Mesendoderm (in vitro differentiated cells): ENCODE measurements at regions not wholly inside any gene's neighbourhood (a gene's known extent, or its start where the extent isn't known, plus 50 kb on each side); places are given as distances from the start of the nearest gene placed in this dataset.
"Not testable (repeated sequence)": the region's sequence is repeated elsewhere in the genome, so short reads cannot be mapped to it uniquely, and the experiment has no call there.

Experiments
- DNase-seq: peaks from one replicate; pipeline ENCODE4 v3.0.0; 2013
- H2AK5ac ChIP-seq: 2 replicates; pipeline ENCODE4 v1.6.1; 2013; ENCODE audit warnings: low read length, inconsistent platforms
- H2BK120ac ChIP-seq: 2 replicates; pipeline ENCODE4 v1.6.1; 2013; ENCODE audit warnings: low read depth, mild to moderate bottlenecking, low read length, moderate library complexity, mixed read lengths
- H2BK15ac ChIP-seq: replicated peaks from 2 replicates; pipeline ENCODE4 v1.6.1; 2013; ENCODE audit warnings: low read depth, mild to moderate bottlenecking, moderate library complexity
- H2BK5ac ChIP-seq: 2 replicates; pipeline ENCODE4 v1.6.1; 2013; ENCODE audit warnings: low read length, inconsistent platforms
- H3K18ac ChIP-seq: 2 replicates; pipeline ENCODE4 v1.6.1; 2013; ENCODE audit warnings: mild to moderate bottlenecking, low read length, mixed read lengths
- H3K23ac ChIP-seq: one replicate; pipeline ENCODE4 v1.6.1; 2013; ENCODE audit warnings: low read length
- H3K27ac ChIP-seq: 2 replicates; pipeline ENCODE4 v1.5.1; 2013; ENCODE audit warnings: low read depth, mild to moderate bottlenecking, inconsistent platforms, low read length, moderate library complexity
- H3K27me3 ChIP-seq: 2 replicates; pipeline ENCODE4 v1.6.1; 2013; ENCODE audit warnings: low read length, control low read depth, mild to moderate bottlenecking, inconsistent platforms; ENCODE audit not compliant: insufficient read depth, poor library complexity
- H3K36me3 ChIP-seq: 2 replicates; pipeline ENCODE4 v1.6.1; 2013; ENCODE audit warnings: low read length, inconsistent platforms; ENCODE audit not compliant: control insufficient read depth, insufficient read depth
- H3K4ac ChIP-seq: one replicate; pipeline ENCODE4 v1.6.1; 2013; ENCODE audit warnings: low read depth, mild to moderate bottlenecking, low read length, moderate library complexity
- H3K4me1 ChIP-seq: 2 replicates; pipeline ENCODE4 v1.6.1; 2013; ENCODE audit warnings: low read depth, low read length, inconsistent platforms; ENCODE audit not compliant: control insufficient read depth
- H3K4me2 ChIP-seq: 2 replicates; pipeline ENCODE4 v1.6.1; 2013; ENCODE audit warnings: low read length
- H3K4me3 ChIP-seq: 2 replicates; pipeline ENCODE4 v1.5.1; 2013; ENCODE audit warnings: mild to moderate bottlenecking, low read length
- H3K56ac ChIP-seq: one replicate; pipeline ENCODE4 v1.6.1; 2013; ENCODE audit warnings: low read length
- H3K79me1 ChIP-seq: 2 replicates; pipeline ENCODE4 v1.6.1; 2013; ENCODE audit warnings: low read length, inconsistent platforms
- H3K79me2 ChIP-seq: 2 replicates; pipeline ENCODE4 v1.6.1; 2013; ENCODE audit warnings: mild to moderate bottlenecking, low read length; ENCODE audit not compliant: control insufficient read depth, insufficient read depth
- H3K9ac ChIP-seq: 2 replicates; pipeline ENCODE4 v1.6.1; 2013; ENCODE audit warnings: low read length, inconsistent platforms
- H4K5ac ChIP-seq: one replicate; pipeline ENCODE4 v1.6.1; 2013; ENCODE audit warnings: low read length
- H4K8ac ChIP-seq: one replicate; pipeline ENCODE4 v1.6.1; 2013; ENCODE audit warnings: low read depth, mild to moderate bottlenecking, control low read depth, low read length, moderate library complexity
- WGBS: extraction: QIAGEN DNeasy Blood & Tissue Kit; methylation state at CpG from one replicate; pipeline ENCODE4 v1.1.7; 2013; ENCODE audit warnings: low lambda C conversion rate, missing lambda C conversion rate; ENCODE audit not compliant: insufficient coverage; ENCODE audit errors: extremely low coverage; 5-methylcytosine and 5-hydroxymethylcytosine counted together

DNA sequence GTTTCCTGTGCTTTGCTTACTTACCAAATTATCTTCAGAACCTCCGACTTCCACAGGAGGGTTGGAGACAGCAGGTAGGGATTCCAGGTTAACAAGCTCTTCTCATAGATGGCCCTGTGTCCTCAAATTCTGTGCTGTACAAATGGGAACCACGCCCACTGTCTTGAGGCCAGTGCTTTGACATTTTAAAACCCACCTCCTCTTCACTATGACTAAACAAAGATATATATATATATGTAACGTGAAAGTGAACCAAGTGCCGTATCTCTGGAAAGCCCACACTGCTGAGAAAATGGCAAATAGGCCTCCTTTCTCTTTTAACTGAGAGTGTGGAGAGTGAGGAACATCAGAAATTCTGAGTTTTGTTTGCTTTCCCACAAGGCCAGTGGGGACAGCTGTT is 99.6 kb downstream of the ZBTB18 start:
- H2BK15ac ChIP-seq: no peak overlapping the region
- H4K8ac ChIP-seq: no peak overlapping the region
- H3K4me3 ChIP-seq: no peak overlapping the region
- no peak for DNase-seq
- H3K27ac ChIP-seq: no peak overlapping the region
- H2BK120ac ChIP-seq: no peak overlapping the region
- no peak overlapping the region for H3K56ac ChIP-seq
- H3K4ac ChIP-seq: no peak overlapping the region
- H4K5ac ChIP-seq: no peak overlapping the region
- no peak overlapping the region for H3K23ac ChIP-seq
- no peak overlapping the region for H2BK5ac ChIP-seq
- H3K79me1 ChIP-seq: no peaks in the 10 kb centered on the region
- no peaks in the 10 kb centered on the region for H3K4me1 ChIP-seq
- no peaks in the 10 kb centered on the region for H3K36me3 ChIP-seq
- H3K79me2 ChIP-seq: no peaks in the 10 kb centered on the region
- H3K27me3 ChIP-seq: no peaks in the 10 kb centered on the region
- WGBS: no CpG with 5 or more reads among the region's 4 CpGs
- H3K4me2 ChIP-seq: no peak overlapping the region
- H2AK5ac ChIP-seq: no peak overlapping the region
- no peak overlapping the region for H3K9ac ChIP-seq
- H3K18ac ChIP-seq: no peak overlapping the region

- H2BK5ac ChIP-seq: no peak overlapping the region
- H2BK120ac ChIP-seq: no peak overlapping the region
- H3K27me3 ChIP-seq: no peaks in the 10 kb centered on the region
- H4K5ac ChIP-seq: no peak overlapping the region
- H4K8ac ChIP-seq: no peak overlapping the region
- H2AK5ac ChIP-seq: no peak overlapping the region
- no peak overlapping the region for H3K56ac ChIP-seq
- DNase-seq: no peak
- no peak overlapping the region for H3K4me3 ChIP-seq
- no peaks in the 10 kb centered on the region for H3K36me3 ChIP-seq
- H3K23ac ChIP-seq: no peak overlapping the region
- no peak overlapping the region for H3K4me2 ChIP-seq
- no peaks in the 10 kb centered on the region for H3K79me1 ChIP-seq
- H3K4me1 ChIP-seq: no peaks in the 10 kb centered on the region
- no peak overlapping the region for H3K18ac ChIP-seq
- no peak overlapping the region for H3K4ac ChIP-seq
- WGBS: no CpG with 5 or more reads among the region's 4 CpGs
- no peaks in the 10 kb centered on the region for H3K79me2 ChIP-seq
- no peak overlapping the region for H3K9ac ChIP-seq
- H3K27ac ChIP-seq: no peak overlapping the region
- H2BK15ac ChIP-seq: no peak overlapping the region
Observed at GRCh38 chr1:244151537-244151936, 100.5 kb downstream of the ZBTB18 start.

DNA sequence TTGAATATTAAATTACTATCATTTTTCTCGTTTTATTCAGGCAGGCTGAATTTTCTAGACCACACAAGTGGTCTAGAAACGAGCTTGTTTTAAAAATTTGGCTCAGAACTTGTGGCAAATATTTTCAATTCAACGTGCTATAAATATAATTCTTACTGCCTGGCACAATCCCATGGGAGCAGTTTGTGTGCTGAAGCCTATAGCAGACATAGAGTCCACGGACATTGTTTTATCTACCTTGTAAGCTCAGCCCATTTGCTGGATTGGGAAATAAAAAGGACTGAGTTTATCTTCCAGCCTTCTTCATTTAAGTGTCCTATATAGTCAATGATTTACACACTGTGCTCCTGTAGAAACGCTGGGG is 103.4 kb downstream of the ZBTB18 start:
- H3K4me2 ChIP-seq: no peak overlapping the region
- H3K27ac ChIP-seq: no peak overlapping the region
- no peak for DNase-seq
- no peak overlapping the region for H3K4ac ChIP-seq
- no peaks in the 10 kb centered on the region for H3K79me1 ChIP-seq
- no peak overlapping the region for H3K4me3 ChIP-seq
- H2BK5ac ChIP-seq: no peak overlapping the region
- no peak overlapping the region for H2AK5ac ChIP-seq
- no peak overlapping the region for H2BK120ac ChIP-seq
- no peaks in the 10 kb centered on the region for H3K36me3 ChIP-seq
- no peaks in the 10 kb centered on the region for H3K4me1 ChIP-seq
- H3K18ac ChIP-seq: no peak overlapping the region
- no peak overlapping the region for H3K23ac ChIP-seq
- WGBS: no CpG with 5 or more reads among the region's 5 CpGs
- no peaks in the 10 kb centered on the region for H3K27me3 ChIP-seq
- H4K5ac ChIP-seq: no peak overlapping the region
- H4K8ac ChIP-seq: no peak overlapping the region
- no peaks in the 10 kb centered on the region for H3K79me2 ChIP-seq
- no peak overlapping the region for H2BK15ac ChIP-seq
- H3K56ac ChIP-seq: no peak overlapping the region
- H3K9ac ChIP-seq: no peak overlapping the region

- WGBS: no CpG with 5 or more reads among the region's 21 CpGs
- Histone ChIP-seq H4K5ac (no peak overlapping the region), H3K79me1 (no peaks in the 10 kb centered on the region), H2BK120ac (no peak overlapping the region), H3K18ac (no peak overlapping the region), H3K27ac (no peak overlapping the region), H2AK5ac (no peak overlapping the region), H2BK5ac (no peak overlapping the region), H3K27me3 (no peaks in the 10 kb centered on the region), H3K4me3 (no peak overlapping the region), H3K4me1 (no peaks in the 10 kb centered on the region), H3K56ac (no peak overlapping the region), H3K4ac (no peak overlapping the region), H2BK15ac (no peak overlapping the region), H3K9ac (no peak overlapping the region), H3K4me2 (no peak overlapping the region), H3K79me2 (no peaks in the 10 kb centered on the region), H4K8ac (no peak overlapping the region), H3K36me3 (no peaks in the 10 kb centered on the region), H3K23ac (no peak overlapping the region)
- DNase-seq: no peak
Observed at GRCh38 chr1:244154872-244155531, 103.9 kb downstream of the ZBTB18 start.

DNA sequence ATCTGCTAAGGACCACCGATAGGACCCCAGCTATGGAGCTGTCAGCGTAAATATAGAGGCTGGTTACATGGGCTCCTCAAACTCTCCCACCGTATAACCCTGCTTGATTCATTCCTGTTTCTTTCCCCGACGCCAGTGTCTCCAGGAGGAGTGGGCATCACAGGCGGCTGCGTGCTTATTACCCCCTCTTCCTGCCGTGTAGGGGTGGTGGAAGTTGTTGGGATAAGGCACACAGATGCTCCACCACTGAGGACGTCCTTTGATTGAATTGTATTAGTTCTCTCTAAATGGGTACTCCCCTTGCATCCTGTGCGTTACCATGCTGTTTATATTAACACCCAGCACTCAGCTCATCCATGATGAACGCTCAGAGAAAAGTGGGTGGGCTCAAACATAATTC is 104.6 kb downstream of the ZBTB18 start:
- no peak overlapping the region for H3K4ac ChIP-seq

GRCh38 chr1:244156617-244157016 is 105.5 kb downstream of the ZBTB18 start:
- H2BK120ac ChIP-seq, H3K18ac ChIP-seq, H4K8ac ChIP-seq, DNase-seq, H3K4me2 ChIP-seq, H2BK15ac ChIP-seq, H2AK5ac ChIP-seq, H3K4me1 ChIP-seq, H3K27me3 ChIP-seq, H3K27ac ChIP-seq, H4K5ac ChIP-seq, H3K36me3 ChIP-seq, H3K4me3 ChIP-seq, H3K79me2 ChIP-seq, H3K56ac ChIP-seq, H3K4ac ChIP-seq, H2BK5ac ChIP-seq, H3K9ac ChIP-seq, H3K23ac ChIP-seq, H3K79me1 ChIP-seq: not testable (repeated sequence)

More for the DNA sequence above, 104.6 kb downstream of the ZBTB18 start:
- Histone ChIP-seq H4K8ac (no peak overlapping the region), H3K18ac (no peak overlapping the region), H3K79me2 (no peaks in the 10 kb centered on the region), H2BK5ac (no peak overlapping the region), H3K79me1 (no peaks in the 10 kb centered on the region), H3K23ac (no peak overlapping the region), H2AK5ac (no peak overlapping the region), H3K4me2 (no peak overlapping the region), H3K4me3 (no peak overlapping the region), H3K36me3 (no peaks in the 10 kb centered on the region), H3K27ac (no peak overlapping the region), H3K56ac (no peak overlapping the region), H3K27me3 (no peaks in the 10 kb centered on the region), H3K4me1 (no peaks in the 10 kb centered on the region), H4K5ac (no peak overlapping the region), H2BK15ac (no peak overlapping the region), H2BK120ac (no peak overlapping the region), H3K9ac (no peak overlapping the region)
- no peak for DNase-seq
- no CpG with 5 or more reads among the region's 11 CpGs for WGBS
